Progenitor cell of endocrine pancreas (in vitro differentiated cells): ENCODE measurements at regions not wholly inside any gene's neighbourhood (a gene's known extent, or its start where the extent isn't known, plus 50 kb on each side); places are given as distances from the start of the nearest gene placed in this dataset.

Experiments
- DNase-seq: peaks from one replicate; pipeline ENCODE4 v3.0.0; 2021; ENCODE audit warnings: low spot score; ENCODE audit not compliant: unreplicated experiment
- H3K27ac Mint-ChIP-seq: 2 replicates; pipeline ENCODE4 v1.8.0; 2021; ENCODE audit warnings: mild to moderate bottlenecking, moderate library complexity, mixed read lengths
- H3K27me3 Mint-ChIP-seq: 2 replicates; pipeline ENCODE4 v1.8.0; 2021; ENCODE audit warnings: mixed read lengths
- H3K36me3 Mint-ChIP-seq: 2 replicates; pipeline ENCODE4 v1.8.0; 2022; ENCODE audit warnings: mixed read lengths; ENCODE audit not compliant: insufficient read depth
- H3K4me1 Mint-ChIP-seq: 2 replicates; pipeline ENCODE4 v1.8.0; 2021; ENCODE audit warnings: low read depth, mixed read lengths
- H3K4me3 Mint-ChIP-seq: 2 replicates; pipeline ENCODE4 v1.8.0; 2021; ENCODE audit warnings: low read depth, mild to moderate bottlenecking, moderate library complexity, mixed read lengths
- H3K9me3 Mint-ChIP-seq: 2 replicates; pipeline ENCODE4 v1.8.0; 2021; ENCODE audit warnings: low read depth, mixed read lengths
- TF ChIP-seq, protein P1 (sequence below): fragments of 200-600 bp; sonication (generic); IDR thresholded peaks from one replicate; pipeline ENCODE4 v1.5.0; 2021; ENCODE audit warnings: antibody characterized with exemption, mild to moderate bottlenecking; ENCODE audit not compliant: unreplicated experiment

DNA sequence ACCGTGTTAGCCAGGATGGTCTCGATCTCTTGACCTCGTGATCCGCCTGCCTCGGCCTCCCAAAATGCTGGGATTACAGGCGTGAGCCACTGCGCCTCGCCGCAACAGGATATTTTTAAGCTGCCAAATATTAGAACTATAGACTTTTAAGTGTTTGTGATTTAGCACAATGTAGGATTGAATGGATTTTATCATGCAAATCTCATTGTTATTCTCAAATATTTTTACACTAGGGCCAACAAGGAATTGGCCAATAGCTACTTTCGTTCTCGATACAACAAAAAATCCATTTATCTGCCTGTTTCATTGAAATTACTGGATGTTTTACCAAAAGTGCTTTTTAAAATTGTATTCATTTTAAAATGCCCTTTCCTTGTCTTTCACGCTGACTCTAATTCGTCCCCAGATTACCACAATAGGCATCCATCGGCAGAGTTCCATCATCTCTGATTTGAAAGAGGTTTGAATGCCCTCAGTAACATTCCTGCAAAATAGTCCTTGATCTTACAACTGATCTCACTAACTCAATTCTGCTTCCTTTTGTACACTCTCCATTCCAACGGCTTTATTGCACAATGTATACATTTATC lies 99.6 kb upstream of the ROBO2 start:
- TF ChIP-seq, protein P1, sequence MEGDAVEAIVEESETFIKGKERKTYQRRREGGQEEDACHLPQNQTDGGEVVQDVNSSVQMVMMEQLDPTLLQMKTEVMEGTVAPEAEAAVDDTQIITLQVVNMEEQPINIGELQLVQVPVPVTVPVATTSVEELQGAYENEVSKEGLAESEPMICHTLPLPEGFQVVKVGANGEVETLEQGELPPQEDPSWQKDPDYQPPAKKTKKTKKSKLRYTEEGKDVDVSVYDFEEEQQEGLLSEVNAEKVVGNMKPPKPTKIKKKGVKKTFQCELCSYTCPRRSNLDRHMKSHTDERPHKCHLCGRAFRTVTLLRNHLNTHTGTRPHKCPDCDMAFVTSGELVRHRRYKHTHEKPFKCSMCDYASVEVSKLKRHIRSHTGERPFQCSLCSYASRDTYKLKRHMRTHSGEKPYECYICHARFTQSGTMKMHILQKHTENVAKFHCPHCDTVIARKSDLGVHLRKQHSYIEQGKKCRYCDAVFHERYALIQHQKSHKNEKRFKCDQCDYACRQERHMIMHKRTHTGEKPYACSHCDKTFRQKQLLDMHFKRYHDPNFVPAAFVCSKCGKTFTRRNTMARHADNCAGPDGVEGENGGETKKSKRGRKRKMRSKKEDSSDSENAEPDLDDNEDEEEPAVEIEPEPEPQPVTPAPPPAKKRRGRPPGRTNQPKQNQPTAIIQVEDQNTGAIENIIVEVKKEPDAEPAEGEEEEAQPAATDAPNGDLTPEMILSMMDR: no peak
- no peaks in the 10 kb centered on the region for H3K27me3 Mint-ChIP-seq
- peaks cover 30% of the 10 kb centered on the region for H3K4me1 Mint-ChIP-seq
- H3K4me3 Mint-ChIP-seq: no peak overlapping the region
- no peak for DNase-seq
- H3K9me3 Mint-ChIP-seq: peaks cover 14% of the 10 kb centered on the region
- H3K27ac Mint-ChIP-seq: peak overlapping the region; percentile 23
- peaks cover 10% of the 10 kb centered on the region for H3K36me3 Mint-ChIP-seq

DNA sequence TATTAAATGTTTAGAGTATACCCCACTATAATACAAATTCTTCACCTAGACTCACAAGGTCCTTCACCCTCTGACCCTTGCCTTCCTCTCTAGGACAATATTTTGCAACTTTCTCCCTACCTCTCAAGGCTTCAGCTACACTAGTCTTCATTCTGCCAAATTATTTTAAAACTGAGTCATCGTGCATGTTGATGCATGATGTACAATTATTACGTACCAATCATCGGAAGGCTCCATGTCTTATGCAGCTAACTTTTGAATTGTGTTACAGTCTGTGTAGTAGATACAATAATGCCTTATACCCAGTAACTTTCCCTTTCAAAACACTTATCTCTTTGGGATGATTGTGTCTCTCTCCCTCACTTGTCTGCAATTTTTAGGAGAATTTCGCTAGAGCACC lies 98.5 kb upstream of the ROBO2 start:
- peaks cover 32% of the 10 kb centered on the region for H3K4me1 Mint-ChIP-seq
- no peak for DNase-seq
- TF ChIP-seq, protein P1: no peak
- H3K27ac Mint-ChIP-seq: peak overlapping the region; percentile 50
- H3K27me3 Mint-ChIP-seq: no peaks in the 10 kb centered on the region
- H3K9me3 Mint-ChIP-seq: peaks cover 13% of the 10 kb centered on the region
- peaks cover 12% of the 10 kb centered on the region for H3K36me3 Mint-ChIP-seq
- H3K4me3 Mint-ChIP-seq: no peak overlapping the region

- H3K27me3 Mint-ChIP-seq: no peaks in the 10 kb centered on the region
- H3K36me3 Mint-ChIP-seq: peaks cover 14% of the 10 kb centered on the region
- H3K4me3 Mint-ChIP-seq: no peak overlapping the region
- TF ChIP-seq, protein P1: no peak
- no peak for DNase-seq
- peaks cover 16% of the 10 kb centered on the region for H3K9me3 Mint-ChIP-seq
- H3K4me1 Mint-ChIP-seq: peaks cover 32% of the 10 kb centered on the region
- peak overlapping the region; percentile 99 for H3K27ac Mint-ChIP-seq
These were observed 97.8 kb upstream of the ROBO2 start for GRCh38 chr3:76942101-76942500.

GRCh38 chr3:76943058-76943457 lies 96.8 kb upstream of the ROBO2 start:
- DNase-seq: no peak
- no peaks in the 10 kb centered on the region for H3K27me3 Mint-ChIP-seq
- H3K36me3 Mint-ChIP-seq: peaks cover 14% of the 10 kb centered on the region
- peak overlapping the region; percentile 29 for H3K4me3 Mint-ChIP-seq
- peaks cover 32% of the 10 kb centered on the region for H3K4me1 Mint-ChIP-seq
- TF ChIP-seq, protein P1: no peak
- H3K27ac Mint-ChIP-seq: peak overlapping the region; percentile 99
- H3K9me3 Mint-ChIP-seq: peaks cover 20% of the 10 kb centered on the region

DNA sequence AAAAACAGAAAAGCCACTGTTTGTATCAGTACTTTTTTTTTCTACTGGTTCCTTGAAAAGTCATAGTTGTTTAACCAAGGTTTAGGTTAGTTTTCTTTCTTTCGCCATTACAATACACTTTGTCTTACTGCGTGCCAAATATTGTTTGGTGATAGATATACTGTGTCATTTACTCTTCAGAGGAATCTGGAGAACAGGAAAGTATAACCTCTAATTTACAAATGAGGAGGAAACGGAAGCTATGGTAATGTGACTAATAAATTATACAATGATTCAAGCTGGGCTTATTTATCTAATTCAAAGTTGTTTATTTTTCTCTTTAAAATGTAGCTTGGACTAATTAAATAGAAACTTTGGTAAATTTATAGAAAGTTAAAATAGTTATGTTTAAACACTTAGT lies 96.2 kb upstream of the ROBO2 start:
- Mint-ChIP-seq H3K27ac (peak overlapping the region; percentile 99), H3K4me3 (no peak overlapping the region), H3K9me3 (peaks cover 22% of the 10 kb centered on the region), H3K4me1 (peaks cover 32% of the 10 kb centered on the region), H3K27me3 (no peaks in the 10 kb centered on the region), H3K36me3 (peaks cover 13% of the 10 kb centered on the region)
- DNase-seq: no peak
- TF ChIP-seq, protein P1: no peak
